Loucy (cell line): ENCODE measurements at regions not wholly inside any gene's neighbourhood (a gene's known extent, or its start where the extent isn't known, plus 50 kb on each side); places are given as distances from the start of the nearest gene placed in this dataset.

Source experiments
- H2AFZ ChIP-seq: fragments of 200-600 bp; sonication (generic); 2 replicates; pipeline ENCODE4 v1.6.0; 2016; ENCODE audit warnings: antibody characterized with exemption, mild to moderate bottlenecking, low read length, moderate library complexity
- H3F3A ChIP-seq: fragments of 200-600 bp; 2 replicates; pipeline ENCODE4 v1.6.0; 2016; ENCODE audit warnings: antibody characterized with exemption, low read depth, mild to moderate bottlenecking
- H3K27me3 ChIP-seq: fragments of 200-600 bp; sonication (generic); 2 replicates; pipeline ENCODE4 v1.6.1; 2014; ENCODE audit warnings: low read length, mild to moderate bottlenecking; ENCODE audit not compliant: insufficient read depth, poor library complexity, severe bottlenecking
- H3K36me3 ChIP-seq: fragments of 200-600 bp; sonication (generic); 2 replicates; pipeline ENCODE4 v1.6.1; 2016; ENCODE audit warnings: low read length; ENCODE audit not compliant: insufficient read depth
- H3K4me1 ChIP-seq: fragments of 200-600 bp; sonication (generic); 2 replicates; pipeline ENCODE4 v1.5.1; 2014; ENCODE audit warnings: low read length, mild to moderate bottlenecking; ENCODE audit not compliant: insufficient read depth, poor library complexity, severe bottlenecking
- H3K4me2 ChIP-seq: fragments of 200-600 bp; sonication (generic); 2 replicates; pipeline ENCODE4 v1.6.0; 2014; ENCODE audit warnings: antibody characterized with exemption, low read length, low read depth, mild to moderate bottlenecking; ENCODE audit not compliant: poor library complexity, severe bottlenecking
- H3K4me3 ChIP-seq: fragments of 200-600 bp; sonication (generic); 2 replicates; pipeline ENCODE4 v1.5.1; 2014; ENCODE audit warnings: low read length, mild to moderate bottlenecking, mixed read lengths; ENCODE audit not compliant: poor library complexity, severe bottlenecking
- H3K79me2 ChIP-seq: fragments of 200-600 bp; sonication (generic); 2 replicates; pipeline ENCODE4 v1.6.1; 2014; ENCODE audit warnings: low read length; ENCODE audit not compliant: insufficient read depth
- H3K9ac ChIP-seq: fragments of 200-600 bp; sonication (generic); 2 replicates; pipeline ENCODE4 v1.6.0; 2014; ENCODE audit warnings: mild to moderate bottlenecking, low read depth, low read length, moderate library complexity; ENCODE audit not compliant: poor library complexity, severe bottlenecking
- H3K9me2 ChIP-seq: fragments of 200-600 bp; sonication (generic); replicated peaks from 2 replicates; pipeline ENCODE4 v1.6.1; 2016; ENCODE audit warnings: low read depth, low read length, mixed read lengths
- H3K9me3 ChIP-seq: fragments of 200-600 bp; sonication (generic); 2 replicates; pipeline ENCODE4 v1.6.1; 2014; ENCODE audit warnings: mild to moderate bottlenecking, antibody characterized with exemption, low read length, low read depth; ENCODE audit not compliant: insufficient read depth
- H4K20me1 ChIP-seq: fragments of 200-600 bp; sonication (generic); 2 replicates; pipeline ENCODE4 v1.6.0; 2014; ENCODE audit warnings: antibody characterized with exemption, low read length, mild to moderate bottlenecking; ENCODE audit not compliant: insufficient read depth, poor library complexity, severe bottlenecking
- CTCF ChIP-seq: fragments of 200-600 bp; sonication (generic); conservative IDR thresholded peaks from 2 replicates; pipeline ENCODE4 v1.5.1; 2014; ENCODE audit warnings: mild to moderate bottlenecking, antibody characterized with exemption, low read length
- EZH2phosphoT487 ChIP-seq: fragments of 200-600 bp; IDR thresholded peaks from 2 replicates; pipeline ENCODE4 v1.6.1; 2018; ENCODE audit warnings: antibody characterized with exemption, mild to moderate bottlenecking, moderate library complexity, borderline replicate concordance

GRCh38 chr2:145914716-145915115 is 1394.8 kb upstream of the ZEB2 start:
- no peak for TF ChIP-seq CTCF
- Histone ChIP-seq H3K27me3 (no peaks in the 10 kb centered on the region), H2AFZ (no peak overlapping the region), H4K20me1 (no peaks in the 10 kb centered on the region), H3K4me3 (no peak overlapping the region), H3K4me1 (no peaks in the 10 kb centered on the region), H3F3A (no peaks in the 10 kb centered on the region), H3K9me2 (no peaks in the 10 kb centered on the region), H3K4me2 (no peak overlapping the region), H3K9ac (no peak overlapping the region), H3K36me3 (no peaks in the 10 kb centered on the region), H3K79me2 (no peaks in the 10 kb centered on the region), H3K9me3 (no peaks in the 10 kb centered on the region)

- no peaks in the 10 kb centered on the region for H3K4me1 ChIP-seq
- H3K9me2 ChIP-seq = no peaks in the 10 kb centered on the region
- no peaks in the 10 kb centered on the region for H3K79me2 ChIP-seq
- H3K27me3 ChIP-seq = no peaks in the 10 kb centered on the region
- no peaks in the 10 kb centered on the region for H4K20me1 ChIP-seq
- H3K9ac ChIP-seq = no peak overlapping the region
- no peaks in the 10 kb centered on the region for H3K36me3 ChIP-seq
- no peak for TF ChIP-seq CTCF
- no peak for TF ChIP-seq EZH2phosphoT487
- no peak overlapping the region for H3K4me2 ChIP-seq
- H2AFZ ChIP-seq = no peak overlapping the region
- no peaks in the 10 kb centered on the region for H3K9me3 ChIP-seq
- no peaks in the 10 kb centered on the region for H3F3A ChIP-seq
- H3K4me3 ChIP-seq = no peak overlapping the region
These were observed 1390.5 kb upstream of the ZEB2 start for GRCh38 chr2:145910416-145910815.

- Histone ChIP-seq H3K79me2 (no peaks in the 10 kb centered on the region), H3K9me3 (no peaks in the 10 kb centered on the region), H3K4me1 (no peaks in the 10 kb centered on the region), H3K27me3 (no peaks in the 10 kb centered on the region), H3F3A (no peaks in the 10 kb centered on the region), H3K4me3 (no peak overlapping the region), H3K36me3 (no peaks in the 10 kb centered on the region), H3K4me2 (no peak overlapping the region), H4K20me1 (no peaks in the 10 kb centered on the region), H3K9ac (no peak overlapping the region), H3K9me2 (no peaks in the 10 kb centered on the region), H2AFZ (no peak overlapping the region)
- TF ChIP-seq CTCF (no peak), EZH2phosphoT487 (no peak)
These were observed 1389.8 kb upstream of the ZEB2 start for GRCh38 chr2:145909766-145910165.
